Mesenchymal stem cell (in vitro differentiated cells and primary cell): ENCODE measurements at regions not wholly inside any gene's neighbourhood (a gene's known extent, or its start where the extent isn't known, plus 50 kb on each side); places are given as distances from the start of the nearest gene placed in this dataset.

Source experiments
- DNase-seq: peaks from one replicate; pipeline ENCODE4 v3.0.0-alpha.2; 2013
- H2AFZ ChIP-seq: one replicate; pipeline ENCODE4 v1.6.1; 2013; ENCODE audit warnings: low read depth, mild to moderate bottlenecking, control low read depth, inconsistent platforms, low read length, moderate library complexity
- H2AK5ac ChIP-seq: 2 replicates; pipeline ENCODE4 v1.6.1; 2013; ENCODE audit warnings: low read length, moderate library complexity, mild to moderate bottlenecking, inconsistent platforms; ENCODE audit not compliant: severe bottlenecking
- H2BK120ac ChIP-seq: one replicate; pipeline ENCODE4 v1.6.1; 2013; ENCODE audit warnings: low read depth, mild to moderate bottlenecking, inconsistent platforms, low read length, moderate library complexity
- H2BK12ac ChIP-seq, 2 experiments: one replicate each; pipeline ENCODE4 v1.6.1; 2013; ENCODE audit warnings: inconsistent platforms in 2 of 2, low read length in 2 of 2, mild to moderate bottlenecking in 2 of 2, moderate library complexity in 2 of 2, control low read depth in 1 of 2
- H2BK15ac ChIP-seq: one replicate; pipeline ENCODE4 v1.6.1; 2013; ENCODE audit warnings: mild to moderate bottlenecking, low read depth, inconsistent platforms; ENCODE audit not compliant: poor library complexity, severe bottlenecking
- H2BK5ac ChIP-seq: 2 replicates; pipeline ENCODE4 v1.6.1; 2013; ENCODE audit warnings: low read depth, mild to moderate bottlenecking, low read length, control low read depth, inconsistent platforms; ENCODE audit not compliant: poor library complexity, severe bottlenecking
- H3K14ac ChIP-seq, 2 experiments: one replicate each; pipeline ENCODE4 v1.6.1; 2013; ENCODE audit warnings: inconsistent platforms in 2 of 2, low read length in 2 of 2, control low read depth in 1 of 2, mild to moderate bottlenecking in 1 of 2, moderate library complexity in 1 of 2
- H3K18ac ChIP-seq, 2 experiments: one replicate each; pipeline ENCODE4 v1.6.1; 2013; ENCODE audit warnings: inconsistent platforms in 2 of 2, low read length in 2 of 2, control low read depth in 1 of 2, low read depth in 1 of 2, mild to moderate bottlenecking in 1 of 2
- H3K23ac ChIP-seq, 2 experiments: one replicate each; pipeline ENCODE4 v1.6.1; 2013; ENCODE audit warnings: inconsistent platforms in 2 of 2, low read length in 2 of 2, mild to moderate bottlenecking in 2 of 2, moderate library complexity in 2 of 2, control low read depth in 1 of 2
- H3K27ac ChIP-seq: 2 replicates; pipeline ENCODE4 v1.5.1; 2013; ENCODE audit warnings: mild to moderate bottlenecking, moderate library complexity, low read length, control low read depth, inconsistent platforms; ENCODE audit not compliant: poor library complexity, severe bottlenecking
- H3K27me3 ChIP-seq, 2 experiments: 2 replicates each; pipeline versions ENCODE4 v1.6.1 to v1.7.0; 2013; ENCODE audit warnings: low read length in 2 of 2, mild to moderate bottlenecking in 2 of 2, moderate library complexity in 2 of 2, control low read depth in 1 of 2, inconsistent platforms in 1 of 2; ENCODE audit not compliant: control insufficient read depth in 1 of 2, insufficient read depth in 1 of 2
- H3K36me3 ChIP-seq, 2 experiments: 2 replicates each; pipeline versions ENCODE4 v1.6.1 to v1.7.0; 2013; ENCODE audit warnings: low read length in 2 of 2, control low read depth in 1 of 2, inconsistent platforms in 1 of 2, low read depth in 1 of 2, mild to moderate bottlenecking in 1 of 2; ENCODE audit not compliant: insufficient read depth in 2 of 2, control insufficient read depth in 1 of 2
- H3K4ac ChIP-seq, 2 experiments: one replicate each; pipeline ENCODE4 v1.6.1; 2013; ENCODE audit warnings: inconsistent platforms in 2 of 2, low read length in 2 of 2, mild to moderate bottlenecking in 2 of 2, moderate library complexity in 2 of 2, control low read depth in 1 of 2, low read depth in 1 of 2
- H3K4me1 ChIP-seq: 2 replicates; pipeline ENCODE4 v1.6.1; 2013; ENCODE audit warnings: low read depth, low read length, control low read depth; ENCODE audit not compliant: control insufficient read depth, insufficient read depth
- H3K4me2 ChIP-seq: 2 replicates; pipeline ENCODE4 v1.6.1; 2013; ENCODE audit warnings: low read length, mild to moderate bottlenecking, inconsistent platforms; ENCODE audit not compliant: poor library complexity, severe bottlenecking
- H3K4me3 ChIP-seq, 2 experiments: 2 replicates each; pipeline versions ENCODE4 v1.5.1 to v1.7.0; 2013; ENCODE audit warnings: low read length in 2 of 2, mild to moderate bottlenecking in 2 of 2, control low read depth in 1 of 2, low read depth in 1 of 2; ENCODE audit not compliant: insufficient read depth in 1 of 2
- H3K79me1 ChIP-seq: replicated peaks from 2 replicates; pipeline ENCODE4 v1.6.1; 2013; ENCODE audit warnings: mild to moderate bottlenecking, control low read depth, low read length, inconsistent platforms; ENCODE audit not compliant: poor library complexity, severe bottlenecking
- H3K9ac ChIP-seq: 2 replicates; pipeline ENCODE4 v1.7.0; 2013; ENCODE audit warnings: mild to moderate bottlenecking, low read length, moderate library complexity
- H3K9me3 ChIP-seq: 2 replicates; pipeline ENCODE4 v1.7.0; 2013; ENCODE audit warnings: mild to moderate bottlenecking, low read length; ENCODE audit not compliant: control insufficient read depth
- H4K8ac ChIP-seq: one replicate; pipeline ENCODE4 v1.6.1; 2013; ENCODE audit warnings: inconsistent platforms, mild to moderate bottlenecking, low read length, moderate library complexity
- H4K91ac ChIP-seq: one replicate; pipeline ENCODE4 v1.6.1; 2013; ENCODE audit warnings: mild to moderate bottlenecking, low read length, inconsistent platforms
- WGBS: methylation state at CpG from one replicate; pipeline ENCODE4 v1.1.7; 2013; ENCODE audit warnings: mixed read lengths; 5-methylcytosine and 5-hydroxymethylcytosine counted together

DNA sequence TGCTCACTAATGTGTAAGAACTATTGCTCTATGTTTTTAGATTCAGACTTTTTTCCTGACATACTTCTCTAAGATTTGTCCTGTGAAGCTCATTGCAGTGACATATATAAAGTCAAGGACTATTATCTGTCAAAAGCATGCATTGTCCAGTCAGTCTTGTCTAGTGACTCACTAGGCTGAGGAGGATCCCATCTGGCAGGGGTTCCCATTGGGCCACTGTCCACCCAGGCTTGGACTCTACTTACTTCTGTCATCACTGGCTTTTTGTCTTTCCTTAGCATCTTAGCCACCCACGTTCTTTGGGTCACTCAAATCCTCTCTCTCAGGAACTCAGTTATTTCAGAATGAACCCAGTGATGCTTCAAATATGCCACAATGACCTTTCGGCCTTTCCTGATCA, 132.6 kb upstream of the NABP1 start:
- Histone ChIP-seq H2BK12ac (no peak overlapping the region), H4K91ac (no peak overlapping the region), H3K14ac (no peak overlapping the region), H3K4me2 (no peak overlapping the region), H3K23ac (no peak overlapping the region), H2BK120ac (no peak overlapping the region), H4K8ac (no peak overlapping the region), H3K18ac (no peak overlapping the region), H3K4me1 (no peaks in the 10 kb centered on the region), H2AK5ac (no peak overlapping the region), H3K4ac (no peak overlapping the region), H3K27me3 (peaks cover 0 to 4% of the 10 kb centered on the region in 2 experiments), H2BK15ac (no peak overlapping the region), H3K4me3 (no peak overlapping the region), H3K79me1 (no peaks in the 10 kb centered on the region), H3K36me3 (no peaks in the 10 kb centered on the region), H2AFZ (no peak overlapping the region), H3K9me3 (peaks cover 5% of the 10 kb centered on the region), H3K9ac (no peak overlapping the region), H3K27ac (no peak overlapping the region), H2BK5ac (no peak overlapping the region)
- DNase-seq, result no peak
- 87% methylated on average over 2 of the region's 2 CpGs for WGBS

DNA sequence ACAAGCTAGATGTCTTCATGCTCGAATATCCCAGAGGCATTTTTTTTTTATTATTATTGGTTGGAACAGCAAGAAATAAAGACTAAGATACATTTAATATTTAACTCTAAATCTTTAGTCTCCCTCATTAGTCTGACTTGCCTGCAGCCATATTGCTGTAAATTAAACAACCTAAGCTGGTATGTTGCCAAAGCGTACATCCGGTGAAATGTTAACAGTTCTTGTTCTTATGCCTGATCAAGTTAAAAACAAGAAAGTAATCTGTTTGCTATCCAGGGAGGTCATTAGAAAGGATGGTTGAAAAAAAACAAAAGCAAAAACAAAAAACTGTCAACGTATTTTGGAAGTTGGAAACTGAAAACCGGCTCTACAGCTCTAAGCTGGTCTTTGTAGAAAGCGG, 125.9 kb upstream of the NABP1 start:
- no peak overlapping the region for H3K18ac ChIP-seq
- H3K23ac ChIP-seq, result no peak overlapping the region
- H3K27me3 ChIP-seq, result peaks cover 0 to 6% of the 10 kb centered on the region in 2 experiments
- H3K9ac ChIP-seq, result no peak overlapping the region
- no peaks in the 10 kb centered on the region for H3K9me3 ChIP-seq
- no peak overlapping the region for H4K8ac ChIP-seq
- H3K4ac ChIP-seq, result no peak overlapping the region
- no peak overlapping the region for H3K14ac ChIP-seq
- no peak overlapping the region for H3K27ac ChIP-seq
- no peak overlapping the region for H2BK120ac ChIP-seq
- no peak overlapping the region for H4K91ac ChIP-seq
- H2BK12ac ChIP-seq, result no peak overlapping the region
- no peak overlapping the region for H3K4me3 ChIP-seq
- no peak overlapping the region for H2AK5ac ChIP-seq
- no peak overlapping the region for H2AFZ ChIP-seq
- no peaks in the 10 kb centered on the region for H3K36me3 ChIP-seq
- 92% methylated on average over 5 of the region's 6 CpGs for WGBS
- no peak overlapping the region for H2BK15ac ChIP-seq
- H3K4me2 ChIP-seq, result no peak overlapping the region
- no peaks in the 10 kb centered on the region for H3K4me1 ChIP-seq
- H3K79me1 ChIP-seq, result no peaks in the 10 kb centered on the region
- no peak overlapping the region for H2BK5ac ChIP-seq
- no peak for DNase-seq

DNA sequence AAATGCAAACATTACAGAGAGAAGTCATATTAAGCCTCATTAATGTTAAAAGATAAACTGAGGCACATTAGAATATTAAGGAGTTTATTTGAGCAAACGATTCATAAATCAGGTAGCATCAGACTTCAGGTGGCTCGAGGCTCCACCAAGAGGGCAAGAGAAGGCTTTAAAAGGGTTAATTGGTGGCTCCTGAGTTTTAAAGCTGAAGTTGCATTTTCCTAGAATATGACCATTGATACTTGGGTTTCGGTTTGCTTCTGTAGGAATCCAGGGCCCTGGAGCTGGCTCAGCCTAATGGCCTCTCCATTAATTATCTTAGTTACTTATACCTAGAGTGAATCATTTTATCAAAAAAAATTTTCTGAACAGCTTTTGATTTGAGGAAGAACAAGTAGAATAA, 123.7 kb upstream of the NABP1 start:
- H3K18ac ChIP-seq, result no peak overlapping the region

DNA sequence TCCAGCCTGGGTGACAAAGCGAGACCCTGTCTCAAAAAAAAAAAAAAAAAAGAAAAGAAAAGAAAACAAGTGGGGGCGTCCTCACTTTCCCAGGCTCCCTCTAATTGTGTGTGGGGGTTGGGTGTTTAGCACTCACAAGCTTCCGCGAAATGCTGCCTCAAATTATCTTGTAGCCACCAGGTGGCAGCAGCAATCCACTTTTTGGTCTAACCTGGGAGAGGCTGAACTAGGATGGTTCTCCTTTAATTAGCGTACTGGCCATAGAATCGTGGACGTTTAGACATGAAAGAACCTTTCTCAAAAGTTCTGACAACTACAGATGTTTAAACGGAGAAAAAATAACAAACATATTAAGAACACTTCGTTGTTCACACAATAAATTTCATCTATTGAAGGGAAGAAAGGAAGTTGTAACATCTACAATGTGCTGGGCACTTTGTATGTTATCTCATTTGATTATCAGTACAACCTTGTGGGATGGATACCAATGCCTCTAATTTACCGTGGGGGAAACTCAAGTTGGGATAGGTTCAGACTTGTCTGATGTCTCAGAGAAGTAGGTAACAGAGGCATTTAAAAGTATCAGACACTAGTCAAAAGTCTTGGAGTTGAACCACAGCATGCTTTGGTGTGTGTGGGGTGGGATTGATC, 122.7 kb upstream of the NABP1 start:
- Histone ChIP-seq H2BK15ac (no peak overlapping the region), H2BK12ac (no peak overlapping the region), H3K9me3 (no peaks in the 10 kb centered on the region), H3K9ac (peak overlapping the region; percentile 52), H4K8ac (no peak overlapping the region), H3K36me3 (no peaks in the 10 kb centered on the region), H2BK120ac (no peak overlapping the region), H3K14ac (no peak overlapping the region), H3K4ac (no peak overlapping the region), H3K79me1 (no peaks in the 10 kb centered on the region), H3K18ac (no peak overlapping the region), H3K27ac (no peak overlapping the region), H2BK5ac (no peak overlapping the region), H4K91ac (no peak overlapping the region), H3K23ac (no peak overlapping the region), H3K4me2 (no peak overlapping the region), H3K27me3 (peaks cover 0 to 7% of the 10 kb centered on the region in 2 experiments), H3K4me3 (no peak overlapping the region), H3K4me1 (no peaks in the 10 kb centered on the region), H2AK5ac (no peak overlapping the region), H2AFZ (no peak overlapping the region)
- WGBS, result 19% methylated on average over 8 of the region's 10 CpGs
- peak; percentile 80 for DNase-seq

More for the DNA sequence above, 123.7 kb upstream of the NABP1 start:
- no peak overlapping the region for H2BK5ac ChIP-seq
- H2BK12ac ChIP-seq, result no peak overlapping the region
- no peaks in the 10 kb centered on the region for H3K79me1 ChIP-seq
- H3K4me2 ChIP-seq, result no peak overlapping the region
- H4K91ac ChIP-seq, result no peak overlapping the region
- 70% methylated on average over 2 of the region's 3 CpGs for WGBS
- H3K4me3 ChIP-seq, result no peak overlapping the region
- H3K27me3 ChIP-seq, result peaks cover 0 to 6% of the 10 kb centered on the region in 2 experiments
- no peak overlapping the region for H4K8ac ChIP-seq
- no peaks in the 10 kb centered on the region for H3K4me1 ChIP-seq
- no peak overlapping the region for H2AK5ac ChIP-seq
- no peak overlapping the region for H3K4ac ChIP-seq
- no peak overlapping the region for H2BK15ac ChIP-seq
- H2BK120ac ChIP-seq, result no peak overlapping the region
- no peak overlapping the region for H3K14ac ChIP-seq
- DNase-seq, result no peak
- H3K27ac ChIP-seq, result no peak overlapping the region
- H3K36me3 ChIP-seq, result no peaks in the 10 kb centered on the region
- no peak overlapping the region for H3K9ac ChIP-seq
- H2AFZ ChIP-seq, result no peak overlapping the region
- no peaks in the 10 kb centered on the region for H3K9me3 ChIP-seq
- no peak overlapping the region for H3K23ac ChIP-seq
